DND-41 (cell line): ENCODE measurements at regions not wholly inside any gene's neighbourhood (a gene's known extent, or its start where the extent isn't known, plus 50 kb on each side); places are given as distances from the start of the nearest gene placed in this dataset.

ENCODE experiments used
- ATAC-seq: fragments of 200-7000 bp; cut with Tn5 transposase; 3 replicates; pipeline ENCODE4 v1.9.1; 2021; ENCODE audit warnings: low read depth; ENCODE audit not compliant: insufficient read depth
- DNase-seq: peaks from one replicate; pipeline ENCODE4 v3.0.0-alpha.2; 2020
- H2AFZ ChIP-seq: 2 replicates; pipeline ENCODE4 v1.6.0; 2012; ENCODE audit warnings: low read depth, low read length
- H3K27ac ChIP-seq: 2 replicates; pipeline ENCODE4 v1.5.1; 2012; ENCODE audit warnings: low read length, inconsistent platforms
- H3K27me3 ChIP-seq: fragments of 200-600 bp; sonication (generic); 2 replicates; pipeline ENCODE4 v1.6.0; 2012; ENCODE audit warnings: low read length, mild to moderate bottlenecking, inconsistent platforms; ENCODE audit not compliant: insufficient read depth, poor library complexity
- H3K36me3 ChIP-seq: 2 replicates; pipeline ENCODE4 v1.5.1; 2012; ENCODE audit warnings: low read length, inconsistent platforms; ENCODE audit not compliant: insufficient read depth
- H3K4me1 ChIP-seq: 2 replicates; pipeline ENCODE4 v1.5.1; 2012; ENCODE audit warnings: mild to moderate bottlenecking, low read length; ENCODE audit not compliant: insufficient read depth
- H3K4me2 ChIP-seq: 2 replicates; pipeline ENCODE4 v1.6.0; 2012; ENCODE audit warnings: mild to moderate bottlenecking, moderate library complexity, low read length, inconsistent platforms; ENCODE audit not compliant: insufficient read depth
- H3K4me3 ChIP-seq, 2 experiments: fragments of 200-600 bp in 1 of 2; shearing (Covaris generic) in 1 of 2; 2 replicates each; pipeline ENCODE4 v1.5.1; 2012 to 2016; ENCODE audit warnings: inconsistent platforms in 2 of 2, low read length in 2 of 2, mild to moderate bottlenecking in 2 of 2, low read depth in 1 of 2, moderate library complexity in 1 of 2
- H3K79me2 ChIP-seq: 2 replicates; pipeline ENCODE4 v1.6.0; 2012; ENCODE audit warnings: low read length, inconsistent platforms; ENCODE audit not compliant: insufficient read depth
- H3K9ac ChIP-seq: 2 replicates; pipeline ENCODE4 v1.6.0; 2012; ENCODE audit warnings: low read depth, mild to moderate bottlenecking, inconsistent platforms, low read length, moderate library complexity
- H3K9me3 ChIP-seq: 2 replicates; pipeline ENCODE4 v1.5.1; 2012; ENCODE audit warnings: low read length, moderate library complexity, mild to moderate bottlenecking, inconsistent platforms; ENCODE audit not compliant: insufficient read depth, severe bottlenecking
- H4K20me1 ChIP-seq: 2 replicates; pipeline ENCODE4 v1.6.0; 2012; ENCODE audit warnings: low read length; ENCODE audit not compliant: insufficient read depth
- CTCF ChIP-seq: IDR thresholded peaks from 2 replicates; pipeline ENCODE4 v1.5.1; 2012; ENCODE audit warnings: borderline replicate concordance, low read length, moderate library complexity, mild to moderate bottlenecking; ENCODE audit not compliant: poor library complexity, severe bottlenecking; ENCODE audit errors: extremely low read depth
- EZH2 ChIP-seq: IDR thresholded peaks from 3 replicates; pipeline ENCODE4 v1.6.1; 2012; ENCODE audit warnings: borderline replicate concordance, low read depth, mild to moderate bottlenecking, moderate library complexity, low read length, inconsistent platforms; ENCODE audit not compliant: severe bottlenecking

GRCh38 chr2:24432121-24432520 lies 58.9 kb upstream of the NCOA1 start:
- Histone ChIP-seq H3K4me3 (no peak overlapping the region), H4K20me1 (no peaks in the 10 kb centered on the region), H3K4me2 (no peak overlapping the region), H3K36me3 (no peaks in the 10 kb centered on the region), H2AFZ (no peak overlapping the region), H3K4me1 (no peaks in the 10 kb centered on the region), H3K27ac (no peak overlapping the region), H3K9ac (no peak overlapping the region), H3K79me2 (no peaks in the 10 kb centered on the region), H3K27me3 (no peaks in the 10 kb centered on the region), H3K9me3 (no peaks in the 10 kb centered on the region)
- TF ChIP-seq CTCF (no peak), EZH2 (no peak)
- DNase-seq (no peak), ATAC-seq (no peak)

GRCh38 chr2:24429197-24430074 lies 61.6 kb upstream of the NCOA1 start:
- Histone ChIP-seq H2AFZ (no peak overlapping the region), H3K4me2 (no peak overlapping the region), H3K4me1 (no peaks in the 10 kb centered on the region), H3K9me3 (no peaks in the 10 kb centered on the region), H3K36me3 (no peaks in the 10 kb centered on the region), H3K4me3 (no peak overlapping the region), H3K27me3 (no peaks in the 10 kb centered on the region), H3K27ac (no peak overlapping the region), H3K79me2 (no peaks in the 10 kb centered on the region), H3K9ac (no peak overlapping the region), H4K20me1 (no peaks in the 10 kb centered on the region)
- TF ChIP-seq EZH2 (no peak), CTCF (no peak)
- ATAC-seq (no peak), DNase-seq (no peak)

- no peak overlapping the region for H3K27ac ChIP-seq
- no peak for DNase-seq
- no peak overlapping the region for H3K4me3 ChIP-seq
- TF ChIP-seq EZH2, result no peak
- no peak for TF ChIP-seq CTCF
- H4K20me1 ChIP-seq, result no peaks in the 10 kb centered on the region
- ATAC-seq, result no peak
- no peaks in the 10 kb centered on the region for H3K79me2 ChIP-seq
- no peaks in the 10 kb centered on the region for H3K9me3 ChIP-seq
- no peaks in the 10 kb centered on the region for H3K4me1 ChIP-seq
- no peaks in the 10 kb centered on the region for H3K36me3 ChIP-seq
- H3K9ac ChIP-seq, result no peak overlapping the region
- no peak overlapping the region for H2AFZ ChIP-seq
- no peaks in the 10 kb centered on the region for H3K27me3 ChIP-seq
- H3K4me2 ChIP-seq, result no peak overlapping the region
Measured at GRCh38 chr2:24424387-24424786, 64.1 kb upstream of the ITSN2 start.
